ENCODE measurements at regions not wholly inside any gene's neighbourhood (a gene's known extent, or its start where the extent isn't known, plus 50 kb on each side); places are given as distances from the start of the nearest gene placed in this dataset.
"Not testable (repeated sequence)": the region's sequence is repeated elsewhere in the genome, so short reads cannot be mapped to it uniquely, and the experiment has no call there.

- no peak for DNase-seq
- no peaks in the 10 kb centered on the region for H3K79me2 ChIP-seq (ENCODE audit: low read length)
- H4K20me1 ChIP-seq (ENCODE audit: insufficient read depth, low read depth, low read length) = no peaks in the 10 kb centered on the region
- H3K9me2 ChIP-seq (replicated peaks; ENCODE audit: insufficient read depth, low read length) = no peaks in the 10 kb centered on the region
- H3K9me3 ChIP-seq (ENCODE audit: low read length) = no peaks in the 10 kb centered on the region
- H3K4me2 ChIP-seq (ENCODE audit: low read depth, low read length, poor library complexity, severe bottlenecking) = no peak overlapping the region
- no peaks in the 10 kb centered on the region for H3K4me1 ChIP-seq (ENCODE audit: low read length)
- no peak overlapping the region for H3K27ac ChIP-seq (ENCODE audit: low read length)
- H3K27me3 ChIP-seq (ENCODE audit: low read length) = no peaks in the 10 kb centered on the region
- no peak overlapping the region for H3K9ac ChIP-seq (ENCODE audit: low read length)
- no peak overlapping the region for H3K4me3 ChIP-seq (ENCODE audit: low read length)
- no peaks in the 10 kb centered on the region for H3K36me3 ChIP-seq (ENCODE audit: insufficient read depth, low read length)
- H2AFZ ChIP-seq (ENCODE audit: low read length) = no peak overlapping the region
Measured at GRCh38 chr6:144920391-144920961, 635.3 kb downstream of the UTRN start.

DNA sequence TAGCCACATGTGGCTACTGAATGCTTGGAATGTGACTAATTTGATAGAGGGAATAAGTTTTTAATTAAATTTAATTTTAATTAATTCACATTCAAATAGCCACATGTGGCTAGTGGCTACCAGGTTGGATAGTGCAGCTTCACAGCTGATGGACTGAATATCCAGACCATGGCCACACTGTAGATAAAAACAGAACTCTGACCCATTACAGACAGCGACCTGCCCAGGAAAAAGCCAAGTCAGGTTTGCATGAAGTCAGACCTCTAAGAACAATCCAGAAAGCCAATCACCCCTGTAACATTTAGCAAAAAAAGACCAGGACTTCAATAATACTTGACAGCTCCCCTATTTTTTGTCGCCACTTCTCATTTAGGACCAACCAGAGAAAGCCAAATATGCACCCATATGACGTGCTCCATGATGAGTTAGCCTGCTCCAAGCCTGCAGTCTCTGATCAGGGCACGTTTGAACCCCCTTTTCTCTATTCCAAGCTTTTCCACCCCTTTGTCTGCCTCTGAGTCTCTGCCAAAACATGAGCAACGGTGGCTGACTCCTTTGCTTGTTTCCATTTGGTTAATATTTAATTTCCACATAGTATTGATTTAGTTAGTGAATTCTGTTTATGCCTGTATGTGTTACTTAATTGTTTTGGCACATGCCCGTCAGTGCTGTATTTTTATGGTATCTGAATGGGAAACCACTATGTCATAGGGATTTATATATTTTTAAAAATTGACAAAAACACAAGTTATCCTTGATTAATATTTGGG, 636.3 kb downstream of the UTRN start:
- no peak overlapping the region for H2AFZ ChIP-seq (ENCODE audit: low read length)

GRCh38 chr6:144922120-144922722, 637.1 kb downstream of the UTRN start:
- Histone ChIP-seq H4K20me1 (ENCODE audit: insufficient read depth, low read depth, low read length) (no peaks in the 10 kb centered on the region), H3K36me3 (ENCODE audit: insufficient read depth, low read length) (no peaks in the 10 kb centered on the region), H3K4me2 (ENCODE audit: low read depth, low read length, poor library complexity, severe bottlenecking) (no peak overlapping the region), H3K4me1 (ENCODE audit: low read length) (no peaks in the 10 kb centered on the region), H3K9me2 (replicated peaks; ENCODE audit: insufficient read depth, low read length) (no peaks in the 10 kb centered on the region), H3K79me2 (ENCODE audit: low read length) (no peaks in the 10 kb centered on the region), H3K4me3 (ENCODE audit: low read length) (no peak overlapping the region), H3K27me3 (ENCODE audit: low read length) (no peaks in the 10 kb centered on the region), H3K9ac (ENCODE audit: low read length) (no peak overlapping the region), H3K27ac (ENCODE audit: low read length) (no peak overlapping the region), H2AFZ (ENCODE audit: low read length) (no peak overlapping the region), H3K9me3 (ENCODE audit: low read length) (no peaks in the 10 kb centered on the region)
- DNase-seq = no peak

More for the DNA sequence above, 636.3 kb downstream of the UTRN start:
- no peak for DNase-seq
- no peak overlapping the region for H3K27ac ChIP-seq (ENCODE audit: low read length)
- no peaks in the 10 kb centered on the region for H3K27me3 ChIP-seq (ENCODE audit: low read length)
- no peak overlapping the region for H3K4me2 ChIP-seq (ENCODE audit: low read depth, low read length, poor library complexity, severe bottlenecking)
- no peak overlapping the region for H3K9ac ChIP-seq (ENCODE audit: low read length)
- no peaks in the 10 kb centered on the region for H3K79me2 ChIP-seq (ENCODE audit: low read length)
- H3K9me2 ChIP-seq (replicated peaks; ENCODE audit: insufficient read depth, low read length) = no peaks in the 10 kb centered on the region
- no peak overlapping the region for H3K4me3 ChIP-seq (ENCODE audit: low read length)
- no peaks in the 10 kb centered on the region for H3K4me1 ChIP-seq (ENCODE audit: low read length)
- H4K20me1 ChIP-seq (ENCODE audit: insufficient read depth, low read depth, low read length) = no peaks in the 10 kb centered on the region
- no peaks in the 10 kb centered on the region for H3K36me3 ChIP-seq (ENCODE audit: insufficient read depth, low read length)
- no peaks in the 10 kb centered on the region for H3K9me3 ChIP-seq (ENCODE audit: low read length)

DNA sequence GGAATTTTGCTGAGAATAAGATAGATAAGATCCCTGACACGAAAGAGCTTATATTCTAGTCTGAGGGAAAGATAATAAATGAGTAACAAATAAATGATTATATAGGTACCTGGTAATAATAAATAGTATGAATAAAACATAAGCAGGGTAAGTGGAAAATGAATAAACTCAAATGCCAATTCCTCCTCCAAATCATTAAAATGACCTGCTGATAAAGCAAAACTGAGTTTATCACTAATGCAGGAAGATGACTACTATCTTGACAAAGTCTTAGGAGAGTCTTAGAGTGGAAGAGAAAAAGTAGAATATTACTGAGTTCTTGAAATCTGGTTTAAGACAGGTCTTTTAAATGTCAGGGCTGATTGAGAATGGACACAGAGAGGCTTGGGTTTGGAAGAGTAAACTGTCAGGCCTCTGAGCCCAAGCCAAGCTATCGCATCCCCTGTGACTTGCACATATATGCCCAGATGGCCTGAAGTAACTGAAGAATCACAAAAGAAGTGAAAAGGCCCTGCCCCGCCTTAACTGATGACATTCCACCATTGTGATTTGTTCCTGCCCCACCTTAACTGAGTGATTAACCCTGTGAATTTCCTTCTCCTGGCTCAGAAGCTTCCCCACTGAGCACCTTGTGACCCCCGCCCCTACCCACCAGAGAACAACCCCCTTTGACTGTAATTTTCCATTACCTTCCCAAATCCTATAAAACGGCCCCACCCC, 637.8 kb downstream of the UTRN start:
- not testable (repeated sequence) for H2AFZ ChIP-seq (ENCODE audit: low read length); DNase-seq

DNA sequence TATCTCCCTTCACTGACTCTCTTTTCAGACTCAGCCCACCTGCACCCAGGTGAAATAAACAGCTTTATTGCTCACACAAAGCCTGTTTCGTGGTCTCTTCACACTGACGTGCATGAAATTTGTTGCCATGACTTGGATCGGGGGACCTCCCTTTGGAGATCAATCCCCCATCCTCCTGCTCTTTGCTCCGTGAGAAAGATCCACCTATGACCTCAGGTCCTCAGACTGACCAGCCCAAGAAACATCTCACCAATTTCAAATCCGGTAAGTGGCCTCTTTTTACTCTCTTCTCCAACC, 638.3 kb downstream of the UTRN start:
- not testable (repeated sequence) for H3K27me3 ChIP-seq (ENCODE audit: low read length); H3K79me2 ChIP-seq (ENCODE audit: low read length); H3K36me3 ChIP-seq (ENCODE audit: insufficient read depth, low read length); H3K27ac ChIP-seq (ENCODE audit: low read length); H3K9me2 ChIP-seq (replicated peaks; ENCODE audit: insufficient read depth, low read length); H3K9me3 ChIP-seq (ENCODE audit: low read length); H3K9ac ChIP-seq (ENCODE audit: low read length); H2AFZ ChIP-seq (ENCODE audit: low read length); H3K4me1 ChIP-seq (ENCODE audit: low read length); H4K20me1 ChIP-seq (ENCODE audit: insufficient read depth, low read depth, low read length); H3K4me3 ChIP-seq (ENCODE audit: low read length); H3K4me2 ChIP-seq (ENCODE audit: low read depth, low read length, poor library complexity, severe bottlenecking); DNase-seq

More for the DNA sequence above, 637.8 kb downstream of the UTRN start:
- H3K4me1 ChIP-seq (ENCODE audit: low read length); H3K27ac ChIP-seq (ENCODE audit: low read length); H3K4me2 ChIP-seq (ENCODE audit: low read depth, low read length, poor library complexity, severe bottlenecking); H3K9ac ChIP-seq (ENCODE audit: low read length); H4K20me1 ChIP-seq (ENCODE audit: insufficient read depth, low read depth, low read length); H3K9me3 ChIP-seq (ENCODE audit: low read length); H3K27me3 ChIP-seq (ENCODE audit: low read length); H3K36me3 ChIP-seq (ENCODE audit: insufficient read depth, low read length); H3K4me3 ChIP-seq (ENCODE audit: low read length); H3K9me2 ChIP-seq (replicated peaks; ENCODE audit: insufficient read depth, low read length); H3K79me2 ChIP-seq (ENCODE audit: low read length): not testable (repeated sequence)

GRCh38 chr6:144928847-144929246, 643.7 kb downstream of the UTRN start:
- no peaks in the 10 kb centered on the region for H3K4me1 ChIP-seq (ENCODE audit: low read length)

DNA sequence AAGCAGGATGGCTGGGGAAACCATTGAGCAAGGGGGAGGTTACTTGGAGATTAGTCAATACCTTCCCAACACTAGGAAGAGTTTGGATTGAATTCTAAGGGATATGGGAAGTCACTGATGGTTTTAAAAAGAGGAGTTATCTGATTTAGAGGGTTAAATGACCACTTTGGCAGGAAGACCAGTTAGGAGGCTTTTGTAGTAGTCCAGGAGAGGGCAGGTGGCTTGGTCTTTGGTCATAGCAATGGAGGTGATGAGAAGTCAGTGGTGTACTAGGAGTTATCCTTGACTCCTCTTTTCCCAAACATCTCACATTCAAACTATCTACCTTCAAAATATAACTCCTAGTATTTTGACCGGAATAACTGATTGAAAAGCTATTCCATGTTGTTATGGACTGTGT, 644.1 kb downstream of the UTRN start:
- no peak overlapping the region for H3K4me2 ChIP-seq (ENCODE audit: low read depth, low read length, poor library complexity, severe bottlenecking)
- DNase-seq = no peak

More at GRCh38 chr6:144928847-144929246, 643.7 kb downstream of the UTRN start:
- Histone ChIP-seq H3K79me2 (ENCODE audit: low read length) (no peaks in the 10 kb centered on the region), H3K27me3 (ENCODE audit: low read length) (no peaks in the 10 kb centered on the region), H3K36me3 (ENCODE audit: insufficient read depth, low read length) (no peaks in the 10 kb centered on the region), H3K4me3 (ENCODE audit: low read length) (no peak overlapping the region), H3K9me2 (replicated peaks; ENCODE audit: insufficient read depth, low read length) (no peaks in the 10 kb centered on the region), H3K4me2 (ENCODE audit: low read depth, low read length, poor library complexity, severe bottlenecking) (no peak overlapping the region), H3K27ac (ENCODE audit: low read length) (no peak overlapping the region), H4K20me1 (ENCODE audit: insufficient read depth, low read depth, low read length) (no peaks in the 10 kb centered on the region), H3K9ac (ENCODE audit: low read length) (no peak overlapping the region), H3K9me3 (ENCODE audit: low read length) (no peaks in the 10 kb centered on the region), H2AFZ (ENCODE audit: low read length) (no peak overlapping the region)
- no peak for DNase-seq

More for the DNA sequence above, 644.1 kb downstream of the UTRN start:
- Histone ChIP-seq H3K27me3 (ENCODE audit: low read length) (no peaks in the 10 kb centered on the region), H3K9me2 (replicated peaks; ENCODE audit: insufficient read depth, low read length) (no peaks in the 10 kb centered on the region), H3K4me3 (ENCODE audit: low read length) (no peak overlapping the region), H3K27ac (ENCODE audit: low read length) (no peak overlapping the region), H3K9ac (ENCODE audit: low read length) (no peak overlapping the region), H3K79me2 (ENCODE audit: low read length) (no peaks in the 10 kb centered on the region), H2AFZ (ENCODE audit: low read length) (no peak overlapping the region), H4K20me1 (ENCODE audit: insufficient read depth, low read depth, low read length) (no peaks in the 10 kb centered on the region), H3K9me3 (ENCODE audit: low read length) (no peaks in the 10 kb centered on the region), H3K4me1 (ENCODE audit: low read length) (no peaks in the 10 kb centered on the region), H3K36me3 (ENCODE audit: insufficient read depth, low read length) (no peaks in the 10 kb centered on the region)
